M059J (cell line): ENCODE measurements at regions not wholly inside any gene's neighbourhood (a gene's known extent, or its start where the extent isn't known, plus 50 kb on each side); places are given as distances from the start of the nearest gene placed in this dataset.

Experiments
- DNase-seq: peaks from one replicate; pipeline ENCODE4 v3.0.0-alpha.2; 2012; ENCODE audit warnings: low read depth

DNA sequence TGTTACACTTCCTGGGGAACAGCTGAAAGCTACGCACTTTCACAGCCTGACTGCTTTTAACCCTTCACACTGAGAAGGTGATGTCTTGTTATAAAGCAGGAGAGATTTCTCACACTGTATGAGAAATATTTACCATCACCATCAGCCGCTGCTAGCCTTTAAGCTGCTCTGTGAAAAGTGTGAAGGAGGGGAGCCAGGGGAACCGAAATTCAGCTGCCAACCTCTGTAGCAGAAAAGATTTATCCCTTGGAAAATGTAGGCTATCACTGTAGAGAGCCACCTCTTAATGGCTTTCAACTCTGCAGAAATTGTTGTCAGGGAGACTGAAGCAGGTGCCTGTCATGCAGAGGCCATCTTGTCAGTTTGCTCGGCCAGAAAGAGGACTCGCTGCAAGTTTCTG, 145.3 kb downstream of the SP3 start:
- no peak for DNase-seq

DNA sequence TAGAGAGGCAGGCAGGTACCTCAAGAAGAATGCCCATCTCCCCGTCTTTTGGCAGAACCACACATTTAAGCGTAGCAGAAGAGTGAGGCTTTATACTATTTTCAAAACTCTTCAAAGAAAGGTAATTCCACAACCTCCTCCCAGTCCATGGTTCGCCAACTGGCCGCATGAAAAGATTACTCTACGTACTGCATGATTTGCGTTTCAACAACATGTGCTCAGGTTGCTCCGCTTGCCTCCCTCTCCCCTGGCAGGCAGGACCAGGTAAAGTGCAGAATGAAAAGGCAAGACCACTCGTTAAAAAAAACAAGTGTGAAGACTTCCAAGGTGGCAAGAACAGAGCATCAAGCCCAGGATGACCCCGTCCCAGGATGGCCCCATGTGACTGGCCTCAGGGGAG, 143.7 kb downstream of the SP3 start:
- DNase-seq = no peak

DNA sequence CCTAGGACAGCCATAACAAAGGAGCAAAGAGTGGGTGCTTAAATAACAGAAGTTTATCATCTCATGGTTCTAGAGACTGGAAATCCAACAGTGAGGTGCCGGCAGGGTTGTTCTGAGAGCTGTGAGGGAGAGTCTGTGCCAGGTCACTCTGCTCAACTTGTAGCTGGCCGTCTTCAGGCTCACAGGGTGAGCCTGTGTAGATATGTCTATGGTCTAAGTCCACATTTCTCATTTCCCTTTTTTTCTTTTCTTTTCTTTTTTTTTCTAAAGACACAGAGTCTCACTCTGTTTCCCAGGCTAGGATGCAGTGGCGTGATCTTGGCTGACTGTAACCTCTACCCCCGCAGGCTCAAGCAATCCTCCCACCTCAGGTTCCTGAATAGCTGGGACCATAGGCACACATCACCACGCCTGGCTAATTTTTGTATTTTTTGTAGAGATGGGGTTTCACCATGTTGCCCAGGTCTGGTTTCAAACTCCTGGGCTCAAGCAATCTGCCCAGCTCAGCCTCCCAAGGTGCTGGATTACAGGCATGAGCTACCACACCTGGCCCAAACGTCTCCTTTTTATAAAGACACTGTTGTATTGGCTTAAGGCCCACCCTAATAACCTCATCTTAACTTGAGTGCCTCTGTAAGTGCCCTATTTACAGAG, 142.2 kb downstream of the SP3 start:
- no peak for DNase-seq

DNA sequence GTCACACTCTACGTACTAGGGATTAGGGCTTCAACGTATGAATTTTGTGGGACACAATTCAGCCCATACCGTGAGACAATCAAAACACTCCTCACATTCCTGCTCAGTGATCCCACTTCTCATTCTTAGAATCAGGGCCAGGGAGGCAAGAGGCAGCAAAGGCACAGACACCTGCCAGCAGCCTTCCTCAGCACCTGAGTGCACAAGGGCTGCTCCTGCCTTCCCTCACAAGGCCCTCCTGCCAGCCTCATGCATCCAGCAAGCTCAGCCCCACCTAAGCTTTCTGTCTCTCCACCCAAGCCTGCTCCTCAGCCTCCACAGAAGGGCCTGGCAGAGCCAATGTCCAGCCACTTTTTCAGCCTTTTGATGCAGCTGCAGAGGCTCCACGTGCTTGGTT, 141.6 kb downstream of the SP3 start:
- DNase-seq = no peak

DNA sequence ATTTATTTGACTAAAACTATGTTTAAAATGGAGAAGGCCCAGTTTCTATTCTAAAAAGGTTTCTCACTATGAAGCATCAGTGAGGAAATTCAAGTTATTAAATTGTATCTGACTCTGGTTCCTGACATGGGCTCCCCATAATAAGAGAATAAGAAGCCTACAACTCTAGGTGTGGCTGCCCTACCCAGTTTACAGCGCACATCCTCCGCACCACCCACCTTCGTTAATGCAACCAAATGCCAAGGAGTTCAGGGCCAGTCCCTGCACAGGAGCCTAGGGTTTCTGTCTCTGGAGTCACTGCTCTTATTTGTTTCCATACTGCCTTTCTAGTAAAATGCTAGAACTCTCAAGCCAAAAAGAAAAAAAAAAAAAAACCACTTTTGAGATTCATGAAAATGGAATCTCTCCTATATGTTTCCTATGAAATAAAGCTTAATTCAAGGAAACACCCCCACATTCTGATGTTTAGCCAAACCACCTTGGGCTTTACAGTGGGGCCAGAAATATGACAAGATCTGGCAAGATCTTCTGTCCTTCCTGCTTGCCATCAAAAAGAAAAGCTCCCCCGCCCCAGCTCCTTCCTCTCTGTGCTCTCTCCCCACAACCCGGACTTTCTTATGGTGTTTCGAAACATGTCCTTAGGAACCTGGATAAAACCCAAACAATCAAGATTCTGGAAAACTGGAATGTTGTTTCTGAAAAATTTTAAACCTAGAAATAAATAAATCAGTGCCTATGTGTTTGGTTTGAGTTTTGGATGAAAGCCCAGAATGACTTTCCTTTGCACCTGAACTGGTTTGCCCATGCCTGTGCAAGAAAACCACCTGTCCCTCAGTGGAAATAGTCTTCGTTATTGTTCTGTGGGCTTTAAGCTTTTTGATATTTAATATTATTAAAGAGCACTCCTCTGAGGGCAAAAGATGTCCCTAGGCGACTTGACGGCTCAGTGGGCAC, 136.7 kb downstream of the SP3 start:
- DNase-seq = peak; percentile 0

GRCh38 chr2:173829727-173830126, 135.4 kb downstream of the SP3 start:
- DNase-seq = no peak

GRCh38 chr2:173830170-173830569, 135.0 kb downstream of the SP3 start:
- DNase-seq = no peak

DNA sequence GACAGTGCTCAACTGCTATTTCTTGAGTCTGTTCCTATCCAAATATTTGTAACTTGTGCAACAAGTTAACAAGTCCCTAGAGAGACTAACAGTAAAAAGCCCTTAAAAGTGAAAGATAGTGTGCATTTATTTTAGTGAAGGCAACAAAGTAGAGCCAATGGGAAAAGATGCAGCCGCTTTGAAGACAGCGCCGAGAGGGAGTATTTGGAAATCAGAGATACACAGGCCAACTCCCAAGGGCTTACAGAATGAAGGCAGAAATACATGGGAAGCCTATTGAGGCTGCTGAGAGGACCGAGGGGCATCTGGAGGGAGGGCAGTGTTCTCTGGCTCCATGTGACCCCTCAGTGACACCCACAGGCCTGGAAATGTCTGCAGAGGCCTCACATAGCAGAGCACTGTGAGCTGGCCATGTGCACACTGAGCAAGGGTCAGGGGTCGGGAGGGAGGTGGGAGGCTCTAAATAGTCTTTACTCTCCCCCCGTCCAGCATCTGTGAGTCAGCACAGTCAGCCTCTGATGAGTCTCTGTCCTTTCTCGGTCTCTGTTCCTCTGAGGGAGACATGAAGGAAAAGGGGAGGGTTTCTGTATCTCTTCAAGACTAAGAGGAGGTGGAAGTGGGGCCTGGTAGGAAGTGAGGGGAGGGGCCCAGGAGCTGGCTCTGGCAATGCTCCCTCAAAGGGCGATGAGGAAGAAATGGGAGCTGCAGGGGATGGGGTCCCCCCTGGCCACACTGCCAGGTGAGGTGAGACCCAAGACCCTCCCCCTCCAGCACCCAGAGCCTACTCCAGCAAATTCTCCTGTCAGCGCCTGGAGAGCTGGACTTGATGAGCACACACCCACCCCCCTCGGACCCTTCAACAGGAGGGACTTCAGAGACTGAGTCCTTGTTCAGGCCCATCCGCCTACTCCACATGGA, 133.6 kb downstream of the SP3 start:
- DNase-seq = no peak

GRCh38 chr2:173834141-173834540, 131.0 kb downstream of the SP3 start:
- DNase-seq = no peak

DNA sequence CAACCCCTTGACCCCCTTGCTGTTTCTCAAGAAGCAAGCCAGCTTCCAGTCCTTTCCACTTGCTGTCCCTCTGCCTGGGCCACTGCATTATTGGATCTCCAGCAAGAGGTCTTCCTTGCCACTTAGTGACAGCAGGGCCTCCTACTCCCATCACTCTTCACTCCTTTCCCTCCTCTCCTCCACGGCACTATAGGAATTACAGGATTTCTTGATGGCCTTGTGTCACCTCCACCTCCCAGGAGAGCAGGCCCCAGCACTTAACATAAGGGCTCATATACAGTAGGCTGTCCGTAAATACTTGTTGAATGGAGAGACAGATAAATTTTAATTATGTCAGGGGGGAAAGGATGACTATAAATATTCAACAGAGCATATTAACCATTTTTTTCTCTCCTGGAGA, 129.4 kb downstream of the SP3 start:
- no peak for DNase-seq

DNA sequence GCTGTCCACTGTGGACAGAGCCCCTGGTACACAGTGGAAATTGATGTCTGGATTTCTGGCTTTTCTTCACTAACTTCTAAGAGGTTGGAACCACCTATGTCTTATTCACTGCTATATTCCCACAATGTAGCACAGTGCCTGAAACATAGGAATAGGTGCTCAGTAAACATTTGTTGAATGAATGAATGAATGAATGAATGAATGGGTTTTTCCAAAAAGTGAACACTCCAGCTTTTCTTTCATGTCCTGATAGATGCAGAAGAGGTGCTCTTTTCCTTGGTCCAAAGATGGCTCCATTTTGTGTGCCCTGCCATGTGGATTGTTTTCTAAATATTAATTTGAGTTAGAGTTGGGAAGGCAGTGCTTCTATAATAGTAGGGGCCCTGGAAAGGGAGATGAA, 124.1 kb downstream of the SP3 start:
- no peak for DNase-seq

- DNase-seq = no peak
These were observed 121.6 kb downstream of the SP3 start for GRCh38 chr2:173843526-173843925.

- DNase-seq = peak; percentile 50
These were observed 114.0 kb downstream of the SP3 start for GRCh38 chr2:173851141-173851641.

GRCh38 chr2:173854141-173854540, 111.0 kb downstream of the SP3 start:
- DNase-seq = no peak

GRCh38 chr2:173854840-173855239, 110.3 kb downstream of the SP3 start:
- DNase-seq = peak; percentile 71

DNA sequence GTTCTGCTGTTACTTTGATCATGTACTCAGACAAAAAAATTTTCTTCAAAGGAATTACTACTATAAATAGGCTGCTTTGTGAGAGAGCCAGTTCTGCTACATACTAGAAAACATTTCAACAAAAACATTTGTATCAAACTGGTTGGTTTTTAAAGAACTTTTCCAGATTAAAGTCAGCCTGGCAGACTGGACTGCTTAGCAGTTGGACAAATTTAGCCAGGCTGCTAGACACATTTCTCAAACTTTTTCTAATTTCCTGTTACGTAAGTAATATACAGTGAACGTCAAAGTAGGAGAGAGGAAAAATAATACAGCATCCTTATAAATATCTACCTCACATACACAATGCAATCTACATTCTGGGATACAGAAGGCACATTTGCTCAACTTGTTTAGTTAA, 109.5 kb downstream of the SP3 start:
- DNase-seq = no peak
